ENCODE measurements at regions not wholly inside any gene's neighbourhood (a gene's known extent, or its start where the extent isn't known, plus 50 kb on each side); places are given as distances from the start of the nearest gene placed in this dataset.

DNA sequence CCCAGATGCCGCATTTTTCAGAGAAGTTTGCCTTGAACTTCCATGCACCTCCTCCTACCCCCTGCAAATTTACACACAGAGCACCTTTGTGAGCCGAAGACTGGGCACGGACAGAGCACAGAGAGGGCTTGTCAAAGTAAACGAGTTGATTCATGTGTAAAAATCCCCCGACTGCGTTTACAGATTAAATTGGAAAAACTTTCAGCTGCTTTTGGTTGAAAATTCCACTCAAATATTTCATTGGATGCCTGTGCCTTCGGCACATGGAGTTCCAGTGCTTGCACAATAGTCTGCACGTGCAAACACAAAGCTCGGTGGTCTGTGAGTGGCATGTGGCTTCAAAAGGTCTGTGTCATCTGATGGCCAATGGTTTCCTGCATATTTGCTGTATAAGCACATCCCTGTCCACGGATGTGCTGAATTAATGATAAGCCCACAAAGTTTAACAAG, 177.5 kb downstream of the SETD4 start:
- intact Hi-C loops (cut with micrococcal nuclease): loop anchor here in 1 of 2 donors (2.0 kb wide), 1 partner anchor 40 kb away; no protein-coding TSS in a partner anchor
- H3K9me3 ChIP-seq (replicated peaks in 1 of 2; ENCODE audit: control insufficient read depth in 1 of 2, insufficient read depth in 1 of 2, low read length in 2 of 2): peaks cover 0 to 11% of the 10 kb centered on the region in 2 donors
- WGBS (ENCODE audit: insufficient coverage): 74% methylated on average over 9 of the region's 10 CpGs

DNA sequence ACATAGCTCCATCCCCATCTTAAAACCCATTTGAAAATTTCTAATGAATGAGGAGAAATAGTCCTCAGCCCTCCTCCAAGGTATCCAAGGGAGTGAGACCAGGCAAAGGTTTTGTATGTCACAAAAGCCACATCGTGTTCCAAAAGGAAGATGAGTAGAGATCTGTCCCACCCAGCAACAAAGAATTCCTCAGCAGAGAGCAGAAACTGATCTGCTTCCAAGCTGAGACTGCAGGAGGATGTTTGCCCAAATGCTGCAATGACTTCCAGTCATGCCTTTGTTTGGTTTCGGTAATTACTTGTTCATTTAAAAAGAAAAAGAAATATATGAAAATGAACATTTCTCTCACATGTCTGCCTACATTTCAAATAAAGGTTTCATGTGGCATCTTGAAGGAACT, 186.9 kb downstream of the SETD4 start:
- no peak overlapping the region for H3K4me3 Mint-ChIP-seq
- no peak overlapping the region for H3K9ac ChIP-seq (ENCODE audit: insufficient read depth, low read length, poor library complexity, severe bottlenecking)
- H3K79me2 ChIP-seq (ENCODE audit: insufficient read depth, low read length): no peaks in the 10 kb centered on the region
- no peaks in the 10 kb centered on the region for H4K20me1 ChIP-seq (ENCODE audit: insufficient read depth, low read length)
- no peaks in the 10 kb centered on the region for H3K27me3 ChIP-seq (ENCODE audit: control insufficient read depth in 2 of 2, insufficient read depth in 2 of 2, low read length in 2 of 2)
- H3K27ac Mint-ChIP-seq: no peak overlapping the region
- no peak for DNase-seq
- H3K27me3 Mint-ChIP-seq (ENCODE audit: low read depth in 3 of 3): peaks cover 8 to 12% (median 8%) of the 10 kb centered on the region in 3 donors
- H2AFZ ChIP-seq (ENCODE audit: insufficient read depth, low read depth, low read length, poor library complexity, severe bottlenecking): no peak overlapping the region
- H3K4me3 ChIP-seq (replicated peaks in 1 of 3; ENCODE audit: low read depth in 2 of 3, low read length in 3 of 3): no peak overlapping the region
- H3K27ac ChIP-seq (ENCODE audit: low read depth in 1 of 2, low read length in 2 of 2): no peak overlapping the region
- no peaks in the 10 kb centered on the region for H3K36me3 Mint-ChIP-seq
- H3K4me1 ChIP-seq (ENCODE audit: control insufficient read depth in 1 of 2, insufficient read depth in 2 of 2, low read length in 2 of 2): no peaks in the 10 kb centered on the region
- H3K9me3 Mint-ChIP-seq: peaks cover 0 to 10% (median 2%) of the 10 kb centered on the region in 7 donors
- WGBS (ENCODE audit: insufficient coverage): 80% methylated on average over 1 of the region's 2 CpGs
- no peak for TF ChIP-seq CTCF (IDR thresholded peaks at IDR 0.05)
- peaks cover 0 to 2% of the 10 kb centered on the region in 2 donors for H3K9me3 ChIP-seq (replicated peaks in 1 of 2; ENCODE audit: control insufficient read depth in 1 of 2, insufficient read depth in 1 of 2, low read length in 2 of 2)
- intact Hi-C loops (cut with micrococcal nuclease): no loop called here
- H3K4me1 Mint-ChIP-seq: no peaks in the 10 kb centered on the region
- no peak overlapping the region for H3K4me2 ChIP-seq (replicated peaks; ENCODE audit: extremely low read depth, low read length, poor library complexity, severe bottlenecking)
- no peaks in the 10 kb centered on the region for H3K36me3 ChIP-seq (replicated peaks in 1 of 2; ENCODE audit: control insufficient read depth in 1 of 2, insufficient read depth in 2 of 2, low read length in 2 of 2)

More for the DNA sequence above, 177.5 kb downstream of the SETD4 start:
- Histone ChIP-seq H2AFZ (ENCODE audit: insufficient read depth, low read depth, low read length, poor library complexity, severe bottlenecking) (no peak overlapping the region), H3K79me2 (ENCODE audit: insufficient read depth, low read length) (no peaks in the 10 kb centered on the region), H3K4me1 (ENCODE audit: control insufficient read depth in 1 of 2, insufficient read depth in 2 of 2, low read length in 2 of 2) (no peaks in the 10 kb centered on the region), H3K27me3 (ENCODE audit: control insufficient read depth in 2 of 2, insufficient read depth in 2 of 2, low read length in 2 of 2) (no peaks in the 10 kb centered on the region), H3K9ac (ENCODE audit: insufficient read depth, low read length, poor library complexity, severe bottlenecking) (no peak overlapping the region), H3K4me2 (replicated peaks; ENCODE audit: extremely low read depth, low read length, poor library complexity, severe bottlenecking) (no peak overlapping the region), H4K20me1 (ENCODE audit: insufficient read depth, low read length) (no peaks in the 10 kb centered on the region), H3K36me3 (replicated peaks in 1 of 2; ENCODE audit: control insufficient read depth in 1 of 2, insufficient read depth in 2 of 2, low read length in 2 of 2) (no peaks in the 10 kb centered on the region), H3K27ac (ENCODE audit: low read depth in 1 of 2, low read length in 2 of 2) (no peak overlapping the region), H3K4me3 (replicated peaks in 1 of 3; ENCODE audit: low read depth in 2 of 3, low read length in 3 of 3) (no peak overlapping the region)
- no peak overlapping the region for H3K27ac Mint-ChIP-seq
- peaks cover 2 to 9% (median 3%) of the 10 kb centered on the region in 3 donors for H3K27me3 Mint-ChIP-seq (ENCODE audit: low read depth in 3 of 3)
- peaks cover 0 to 6% (median 5%) of the 10 kb centered on the region in 7 donors for H3K9me3 Mint-ChIP-seq
- H3K4me1 Mint-ChIP-seq: peaks cover 4% of the 10 kb centered on the region
- no peak overlapping the region for H3K4me3 Mint-ChIP-seq
- H3K36me3 Mint-ChIP-seq: no peaks in the 10 kb centered on the region
- no peak for DNase-seq
- TF ChIP-seq CTCF (IDR thresholded peaks at IDR 0.05): no peak

All from CD14-positive monocyte (primary cell).